Nephron progenitor cell (in vitro differentiated cells): ENCODE measurements at regions not wholly inside any gene's neighbourhood (a gene's known extent, or its start where the extent isn't known, plus 50 kb on each side); places are given as distances from the start of the nearest gene placed in this dataset.

Experiments used
- DNase-seq: peaks from one replicate; pipeline ENCODE4 v3.0.0; 2021
- H3K27ac Mint-ChIP-seq: 2 replicates; pipeline ENCODE4 v1.8.0; 2021; ENCODE audit warnings: mild to moderate bottlenecking, moderate library complexity, mixed read lengths
- H3K27me3 Mint-ChIP-seq: 2 replicates; pipeline ENCODE4 v1.8.0; 2021; ENCODE audit warnings: mild to moderate bottlenecking, low read depth, mixed read lengths; ENCODE audit not compliant: poor library complexity
- H3K36me3 Mint-ChIP-seq: 2 replicates; pipeline ENCODE4 v1.8.0; 2021; ENCODE audit warnings: low read depth, mixed read lengths
- H3K4me1 Mint-ChIP-seq: 2 replicates; pipeline ENCODE4 v1.8.0; 2021; ENCODE audit warnings: mixed read lengths
- H3K4me3 Mint-ChIP-seq: 2 replicates; pipeline ENCODE4 v1.8.0; 2021; ENCODE audit warnings: mild to moderate bottlenecking, moderate library complexity, mixed read lengths
- H3K9me3 Mint-ChIP-seq: 2 replicates; pipeline ENCODE4 v1.8.0; 2021; ENCODE audit warnings: mild to moderate bottlenecking, moderate library complexity, mixed read lengths
- CTCF ChIP-seq: fragments of 200-600 bp; sonication (generic); IDR thresholded peaks from 2 replicates; pipeline ENCODE4 v1.5.0; 2021; ENCODE audit warnings: antibody characterized with exemption

- no peaks in the 10 kb centered on the region for H3K36me3 Mint-ChIP-seq
- TF ChIP-seq CTCF: no peak
- H3K4me3 Mint-ChIP-seq: no peak overlapping the region
- no peak overlapping the region for H3K27ac Mint-ChIP-seq
- H3K27me3 Mint-ChIP-seq: peaks cover 29% of the 10 kb centered on the region
- DNase-seq: no peak
- H3K4me1 Mint-ChIP-seq: peaks cover 18% of the 10 kb centered on the region
- H3K9me3 Mint-ChIP-seq: peaks cover 22% of the 10 kb centered on the region
Measured at GRCh38 chr1:182735343-182735742, 51.0 kb upstream of the RGS8 start.

- Mint-ChIP-seq H3K4me3 (peak overlapping the region; percentile 31), H3K9me3 (peaks cover 36% of the 10 kb centered on the region), H3K4me1 (peaks cover 18% of the 10 kb centered on the region), H3K27ac (peak overlapping the region; percentile 26), H3K27me3 (peaks cover 32% of the 10 kb centered on the region), H3K36me3 (no peaks in the 10 kb centered on the region)
- DNase-seq: peak; percentile 72
- TF ChIP-seq CTCF: no peak
Measured at GRCh38 chr1:182739545-182739944, 50.0 kb upstream of the NPL start.
